ENCODE measurements at regions not wholly inside any gene's neighbourhood (a gene's known extent, or its start where the extent isn't known, plus 50 kb on each side); places are given as distances from the start of the nearest gene placed in this dataset.

DNA sequence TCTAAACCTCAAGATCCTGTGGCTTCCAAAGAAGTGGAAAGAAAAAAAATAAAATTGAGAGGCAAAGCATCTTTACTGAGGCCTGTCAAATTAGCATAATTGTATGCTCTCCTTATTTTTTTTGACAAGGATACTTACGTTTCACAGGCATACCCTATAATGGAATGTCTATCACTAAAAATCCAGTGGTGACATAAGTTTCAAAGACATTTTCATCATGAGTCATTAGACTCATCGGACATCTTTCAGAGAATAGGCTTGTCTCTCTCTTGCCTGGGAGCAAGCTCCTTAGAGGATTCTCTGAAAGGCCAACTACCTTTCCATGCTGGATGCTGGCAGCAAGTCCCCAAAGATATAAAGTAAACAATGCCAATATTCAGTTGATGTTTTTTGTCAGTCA is 380.7 kb upstream of the STEAP1 start:
- Histone ChIP-seq H3K27me3 (ENCODE audit: insufficient read depth, low read depth, severe bottlenecking) (no peaks in the 10 kb centered on the region), H3K27ac (no peak overlapping the region), H3K36me3 (no peaks in the 10 kb centered on the region), H3K9me3 (ENCODE audit: severe bottlenecking) (no peaks in the 10 kb centered on the region), H3K4me3 (ENCODE audit: low read depth, low read length) (no peak overlapping the region)
- TF ChIP-seq, protein P1, sequence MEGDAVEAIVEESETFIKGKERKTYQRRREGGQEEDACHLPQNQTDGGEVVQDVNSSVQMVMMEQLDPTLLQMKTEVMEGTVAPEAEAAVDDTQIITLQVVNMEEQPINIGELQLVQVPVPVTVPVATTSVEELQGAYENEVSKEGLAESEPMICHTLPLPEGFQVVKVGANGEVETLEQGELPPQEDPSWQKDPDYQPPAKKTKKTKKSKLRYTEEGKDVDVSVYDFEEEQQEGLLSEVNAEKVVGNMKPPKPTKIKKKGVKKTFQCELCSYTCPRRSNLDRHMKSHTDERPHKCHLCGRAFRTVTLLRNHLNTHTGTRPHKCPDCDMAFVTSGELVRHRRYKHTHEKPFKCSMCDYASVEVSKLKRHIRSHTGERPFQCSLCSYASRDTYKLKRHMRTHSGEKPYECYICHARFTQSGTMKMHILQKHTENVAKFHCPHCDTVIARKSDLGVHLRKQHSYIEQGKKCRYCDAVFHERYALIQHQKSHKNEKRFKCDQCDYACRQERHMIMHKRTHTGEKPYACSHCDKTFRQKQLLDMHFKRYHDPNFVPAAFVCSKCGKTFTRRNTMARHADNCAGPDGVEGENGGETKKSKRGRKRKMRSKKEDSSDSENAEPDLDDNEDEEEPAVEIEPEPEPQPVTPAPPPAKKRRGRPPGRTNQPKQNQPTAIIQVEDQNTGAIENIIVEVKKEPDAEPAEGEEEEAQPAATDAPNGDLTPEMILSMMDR (IDR thresholded peaks at IDR 0.05; ENCODE audit: low read depth, low read length) = no peak
- no peak for DNase-seq

- no peak overlapping the region for H3K27ac ChIP-seq
- no peak overlapping the region for H3K4me3 ChIP-seq (ENCODE audit: low read depth, low read length)
- no peaks in the 10 kb centered on the region for H3K36me3 ChIP-seq
- TF ChIP-seq, protein P1 (IDR thresholded peaks at IDR 0.05; ENCODE audit: low read depth, low read length) = no peak
- H3K9me3 ChIP-seq (ENCODE audit: severe bottlenecking) = no peaks in the 10 kb centered on the region
- H3K27me3 ChIP-seq (ENCODE audit: insufficient read depth, low read depth, severe bottlenecking) = no peaks in the 10 kb centered on the region
- DNase-seq = no peak
Observed at GRCh38 chr7:89775459-89775858, 378.8 kb upstream of the STEAP1 start.

DNA sequence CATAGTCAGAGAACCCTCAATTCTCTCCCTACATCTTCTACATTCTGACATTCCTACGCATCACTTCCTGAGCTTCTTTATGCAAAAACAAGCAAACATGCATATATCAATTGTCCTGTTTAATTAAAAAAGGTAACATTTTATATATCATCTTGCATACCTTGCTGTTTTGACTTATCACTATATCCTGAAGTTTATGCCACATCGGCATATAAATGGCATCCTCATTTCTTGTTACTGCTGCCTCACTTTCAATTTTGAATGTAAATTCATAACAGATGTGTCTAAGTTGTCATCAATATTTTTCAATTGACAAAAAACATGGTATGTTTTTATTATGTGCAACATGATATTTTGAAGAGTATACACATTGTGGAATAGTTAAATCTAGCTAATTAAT is 377.3 kb upstream of the STEAP1 start:
- Histone ChIP-seq H3K36me3 (no peaks in the 10 kb centered on the region), H3K27me3 (ENCODE audit: insufficient read depth, low read depth, severe bottlenecking) (no peaks in the 10 kb centered on the region), H3K27ac (no peak overlapping the region), H3K9me3 (ENCODE audit: severe bottlenecking) (no peaks in the 10 kb centered on the region), H3K4me3 (ENCODE audit: low read depth, low read length) (no peak overlapping the region)
- TF ChIP-seq, protein P1 (IDR thresholded peaks at IDR 0.05; ENCODE audit: low read depth, low read length) = no peak
- DNase-seq = no peak

GRCh38 chr7:89777499-89777898 is 376.8 kb upstream of the STEAP1 start:
- no peaks in the 10 kb centered on the region for H3K27me3 ChIP-seq (ENCODE audit: insufficient read depth, low read depth, severe bottlenecking)
- H3K4me3 ChIP-seq (ENCODE audit: low read depth, low read length) = no peak overlapping the region
- no peak for DNase-seq
- TF ChIP-seq, protein P1 (IDR thresholded peaks at IDR 0.05; ENCODE audit: low read depth, low read length) = no peak
- H3K36me3 ChIP-seq = no peaks in the 10 kb centered on the region
- no peak overlapping the region for H3K27ac ChIP-seq
- H3K9me3 ChIP-seq (ENCODE audit: severe bottlenecking) = no peaks in the 10 kb centered on the region

DNA sequence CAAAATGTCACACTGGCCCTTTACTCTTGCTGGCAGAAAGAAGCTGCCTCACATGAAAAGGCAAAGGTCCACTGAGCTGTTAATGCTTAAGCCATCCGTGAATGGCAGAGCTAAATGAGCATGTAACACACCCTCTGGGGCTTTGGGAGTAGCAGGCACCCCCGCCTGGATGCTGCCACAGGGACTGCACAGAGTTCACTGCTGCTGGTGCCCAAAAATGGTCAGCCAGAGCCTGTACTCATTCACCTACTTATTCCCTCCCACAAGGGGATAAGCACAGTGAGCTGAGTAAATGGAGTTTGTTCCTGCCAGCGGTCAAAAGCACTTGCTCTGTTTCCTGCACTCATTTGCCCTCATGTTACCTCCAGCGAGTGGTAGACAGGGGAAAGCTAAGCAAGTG is 374.0 kb upstream of the STEAP1 start:
- Histone ChIP-seq H3K9me3 (ENCODE audit: severe bottlenecking) (no peaks in the 10 kb centered on the region), H3K27ac (no peak overlapping the region), H3K4me3 (ENCODE audit: low read depth, low read length) (no peak overlapping the region)

GRCh38 chr7:89796481-89796880 is 357.8 kb upstream of the STEAP1 start:
- Histone ChIP-seq H3K9me3 (ENCODE audit: severe bottlenecking) (no peaks in the 10 kb centered on the region), H3K36me3 (no peaks in the 10 kb centered on the region), H3K27me3 (ENCODE audit: insufficient read depth, low read depth, severe bottlenecking) (no peaks in the 10 kb centered on the region), H3K27ac (no peak overlapping the region), H3K4me3 (ENCODE audit: low read depth, low read length) (no peak overlapping the region)
- TF ChIP-seq, protein P1 (IDR thresholded peaks at IDR 0.05; ENCODE audit: low read depth, low read length) = no peak
- DNase-seq = no peak

More for the DNA sequence above, 374.0 kb upstream of the STEAP1 start:
- TF ChIP-seq, protein P1 (IDR thresholded peaks at IDR 0.05; ENCODE audit: low read depth, low read length) = no peak
- no peaks in the 10 kb centered on the region for H3K36me3 ChIP-seq
- no peaks in the 10 kb centered on the region for H3K27me3 ChIP-seq (ENCODE audit: insufficient read depth, low read depth, severe bottlenecking)
- no peak for DNase-seq

All from WERI-Rb-1 (cell line).